Loucy (cell line): ENCODE measurements at regions not wholly inside any gene's neighbourhood (a gene's known extent, or its start where the extent isn't known, plus 50 kb on each side); places are given as distances from the start of the nearest gene placed in this dataset.

Source experiments
- H2AFZ ChIP-seq: fragments of 200-600 bp; sonication (generic); 2 replicates; pipeline ENCODE4 v1.6.0; 2016; ENCODE audit warnings: antibody characterized with exemption, mild to moderate bottlenecking, low read length, moderate library complexity
- H3F3A ChIP-seq: fragments of 200-600 bp; 2 replicates; pipeline ENCODE4 v1.6.0; 2016; ENCODE audit warnings: antibody characterized with exemption, low read depth, mild to moderate bottlenecking
- H3K27me3 ChIP-seq: fragments of 200-600 bp; sonication (generic); 2 replicates; pipeline ENCODE4 v1.6.1; 2014; ENCODE audit warnings: low read length, mild to moderate bottlenecking; ENCODE audit not compliant: insufficient read depth, poor library complexity, severe bottlenecking
- H3K36me3 ChIP-seq: fragments of 200-600 bp; sonication (generic); 2 replicates; pipeline ENCODE4 v1.6.1; 2016; ENCODE audit warnings: low read length; ENCODE audit not compliant: insufficient read depth
- H3K4me1 ChIP-seq: fragments of 200-600 bp; sonication (generic); 2 replicates; pipeline ENCODE4 v1.5.1; 2014; ENCODE audit warnings: low read length, mild to moderate bottlenecking; ENCODE audit not compliant: insufficient read depth, poor library complexity, severe bottlenecking
- H3K4me2 ChIP-seq: fragments of 200-600 bp; sonication (generic); 2 replicates; pipeline ENCODE4 v1.6.0; 2014; ENCODE audit warnings: antibody characterized with exemption, low read length, low read depth, mild to moderate bottlenecking; ENCODE audit not compliant: poor library complexity, severe bottlenecking
- H3K4me3 ChIP-seq: fragments of 200-600 bp; sonication (generic); 2 replicates; pipeline ENCODE4 v1.5.1; 2014; ENCODE audit warnings: low read length, mild to moderate bottlenecking, mixed read lengths; ENCODE audit not compliant: poor library complexity, severe bottlenecking
- H3K79me2 ChIP-seq: fragments of 200-600 bp; sonication (generic); 2 replicates; pipeline ENCODE4 v1.6.1; 2014; ENCODE audit warnings: low read length; ENCODE audit not compliant: insufficient read depth
- H3K9ac ChIP-seq: fragments of 200-600 bp; sonication (generic); 2 replicates; pipeline ENCODE4 v1.6.0; 2014; ENCODE audit warnings: mild to moderate bottlenecking, low read depth, low read length, moderate library complexity; ENCODE audit not compliant: poor library complexity, severe bottlenecking
- H3K9me2 ChIP-seq: fragments of 200-600 bp; sonication (generic); replicated peaks from 2 replicates; pipeline ENCODE4 v1.6.1; 2016; ENCODE audit warnings: low read depth, low read length, mixed read lengths
- H3K9me3 ChIP-seq: fragments of 200-600 bp; sonication (generic); 2 replicates; pipeline ENCODE4 v1.6.1; 2014; ENCODE audit warnings: mild to moderate bottlenecking, antibody characterized with exemption, low read length, low read depth; ENCODE audit not compliant: insufficient read depth
- H4K20me1 ChIP-seq: fragments of 200-600 bp; sonication (generic); 2 replicates; pipeline ENCODE4 v1.6.0; 2014; ENCODE audit warnings: antibody characterized with exemption, low read length, mild to moderate bottlenecking; ENCODE audit not compliant: insufficient read depth, poor library complexity, severe bottlenecking
- EZH2phosphoT487 ChIP-seq: fragments of 200-600 bp; IDR thresholded peaks from 2 replicates; pipeline ENCODE4 v1.6.1; 2018; ENCODE audit warnings: antibody characterized with exemption, mild to moderate bottlenecking, moderate library complexity, borderline replicate concordance
- TF ChIP-seq, protein P1 (sequence below): fragments of 200-600 bp; sonication (generic); conservative IDR thresholded peaks from 2 replicates; pipeline ENCODE4 v1.5.1; 2014; ENCODE audit warnings: mild to moderate bottlenecking, antibody characterized with exemption, low read length

DNA sequence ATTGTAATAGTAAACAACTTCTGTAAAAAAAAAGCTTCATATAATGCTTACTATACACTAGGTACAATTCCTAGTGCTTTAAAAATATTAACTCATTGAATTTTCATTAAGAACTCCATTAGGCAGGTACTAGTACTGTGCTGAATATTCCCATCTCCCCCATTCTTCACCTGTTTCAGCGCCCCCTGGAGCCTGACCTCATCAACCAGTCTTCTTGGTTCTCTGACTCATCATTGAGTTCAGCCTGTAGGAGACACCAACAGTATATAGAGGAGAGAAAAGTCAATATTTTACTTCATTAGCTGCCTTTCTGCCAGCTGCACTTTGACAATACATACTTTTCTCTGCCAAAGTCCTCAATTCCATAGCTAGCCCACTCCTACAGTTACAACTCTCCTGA, 1009.9 kb upstream of the KLHL29 start:
- no peak for TF ChIP-seq EZH2phosphoT487
- TF ChIP-seq, protein P1, sequence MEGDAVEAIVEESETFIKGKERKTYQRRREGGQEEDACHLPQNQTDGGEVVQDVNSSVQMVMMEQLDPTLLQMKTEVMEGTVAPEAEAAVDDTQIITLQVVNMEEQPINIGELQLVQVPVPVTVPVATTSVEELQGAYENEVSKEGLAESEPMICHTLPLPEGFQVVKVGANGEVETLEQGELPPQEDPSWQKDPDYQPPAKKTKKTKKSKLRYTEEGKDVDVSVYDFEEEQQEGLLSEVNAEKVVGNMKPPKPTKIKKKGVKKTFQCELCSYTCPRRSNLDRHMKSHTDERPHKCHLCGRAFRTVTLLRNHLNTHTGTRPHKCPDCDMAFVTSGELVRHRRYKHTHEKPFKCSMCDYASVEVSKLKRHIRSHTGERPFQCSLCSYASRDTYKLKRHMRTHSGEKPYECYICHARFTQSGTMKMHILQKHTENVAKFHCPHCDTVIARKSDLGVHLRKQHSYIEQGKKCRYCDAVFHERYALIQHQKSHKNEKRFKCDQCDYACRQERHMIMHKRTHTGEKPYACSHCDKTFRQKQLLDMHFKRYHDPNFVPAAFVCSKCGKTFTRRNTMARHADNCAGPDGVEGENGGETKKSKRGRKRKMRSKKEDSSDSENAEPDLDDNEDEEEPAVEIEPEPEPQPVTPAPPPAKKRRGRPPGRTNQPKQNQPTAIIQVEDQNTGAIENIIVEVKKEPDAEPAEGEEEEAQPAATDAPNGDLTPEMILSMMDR: no peak; the same call in 1 of the 2 replicates
- H3K9me3 ChIP-seq: no peaks in the 10 kb centered on the region; the same call in 1 of the 2 replicates
- no peak overlapping the region for H3K4me2 ChIP-seq
- no peak overlapping the region for H2AFZ ChIP-seq
- no peaks in the 10 kb centered on the region for H4K20me1 ChIP-seq
- H3K9ac ChIP-seq: no peak overlapping the region
- no peaks in the 10 kb centered on the region for H3K36me3 ChIP-seq
- H3K4me1 ChIP-seq: no peaks in the 10 kb centered on the region
- H3F3A ChIP-seq: no peaks in the 10 kb centered on the region
- H3K27me3 ChIP-seq: no peaks in the 10 kb centered on the region
- no peak overlapping the region for H3K4me3 ChIP-seq
- no peaks in the 10 kb centered on the region for H3K9me2 ChIP-seq
- no peaks in the 10 kb centered on the region for H3K79me2 ChIP-seq

DNA sequence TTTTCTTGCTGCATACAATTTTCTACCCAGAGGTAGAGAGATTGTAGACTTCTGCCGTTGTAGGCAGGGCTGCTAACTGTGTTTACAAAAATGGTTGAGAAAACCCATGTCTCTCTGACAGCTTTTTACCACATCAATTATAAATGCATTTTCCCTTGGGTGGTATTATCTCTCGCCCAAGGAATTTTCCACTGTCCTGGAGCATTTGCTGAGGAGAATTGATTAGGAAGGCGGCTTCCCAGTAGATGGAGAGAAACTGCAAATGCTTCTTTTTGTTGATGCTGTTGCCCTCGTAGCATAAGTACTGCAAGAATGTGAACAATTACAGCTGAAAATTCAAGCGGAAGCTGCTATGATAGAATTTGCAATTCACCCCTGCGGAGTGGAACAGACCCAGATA, 1007.7 kb upstream of the KLHL29 start:
- H3K4me1 ChIP-seq: no peaks in the 10 kb centered on the region
- no peak overlapping the region for H3K4me2 ChIP-seq
- no peaks in the 10 kb centered on the region for H3K36me3 ChIP-seq
- no peaks in the 10 kb centered on the region; the same call in 1 of the 2 replicates for H3K9me3 ChIP-seq
- no peak overlapping the region for H3K9ac ChIP-seq
- H2AFZ ChIP-seq: no peak overlapping the region
- H4K20me1 ChIP-seq: no peaks in the 10 kb centered on the region
- H3F3A ChIP-seq: no peaks in the 10 kb centered on the region
- no peak overlapping the region for H3K4me3 ChIP-seq
- TF ChIP-seq, protein P1: no peak
- TF ChIP-seq EZH2phosphoT487: no peak
- H3K79me2 ChIP-seq: no peaks in the 10 kb centered on the region
- no peaks in the 10 kb centered on the region for H3K27me3 ChIP-seq
- no peaks in the 10 kb centered on the region for H3K9me2 ChIP-seq

DNA sequence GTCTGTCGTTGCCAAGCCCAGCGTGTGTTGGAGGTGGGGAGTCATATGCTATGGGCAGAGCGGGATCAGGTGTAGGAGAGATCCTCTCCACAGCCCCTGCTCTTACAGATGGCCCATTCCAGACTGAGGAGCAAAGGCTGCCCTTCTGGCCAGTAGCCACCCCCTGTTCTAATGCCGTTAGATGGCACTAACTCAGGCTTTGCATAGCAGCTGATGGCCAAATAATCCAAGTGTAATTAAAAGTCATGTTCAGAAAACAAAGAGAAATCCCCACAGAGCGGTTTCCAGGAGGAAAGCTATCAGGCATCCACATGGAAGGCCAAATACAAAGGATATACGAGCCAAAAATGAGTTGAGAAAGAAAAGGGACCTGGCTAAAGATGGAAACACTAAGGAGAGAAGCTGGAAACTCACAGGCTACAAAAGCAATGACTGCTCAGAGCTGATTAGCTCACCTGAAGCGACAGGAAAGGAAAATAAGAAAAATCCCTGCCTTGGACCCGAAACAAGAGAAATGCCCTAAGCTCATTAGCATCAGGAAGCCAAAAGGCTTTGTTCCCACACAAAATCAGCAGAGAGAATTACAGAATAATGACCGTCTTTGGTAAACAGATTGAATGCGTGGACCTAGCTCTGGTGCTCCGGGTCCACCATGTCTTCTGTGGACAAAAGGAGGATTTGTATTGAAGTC, 1002.4 kb upstream of the KLHL29 start:
- no peak overlapping the region for H3K4me3 ChIP-seq
- no peaks in the 10 kb centered on the region for H3K27me3 ChIP-seq
- no peak overlapping the region for H3K4me2 ChIP-seq
- H3K9ac ChIP-seq: no peak overlapping the region
- H3K4me1 ChIP-seq: no peaks in the 10 kb centered on the region
- no peaks in the 10 kb centered on the region for H4K20me1 ChIP-seq
- no peak overlapping the region for H2AFZ ChIP-seq
- no peaks in the 10 kb centered on the region; the same call in 1 of the 2 replicates for H3K9me3 ChIP-seq
- H3K79me2 ChIP-seq: no peaks in the 10 kb centered on the region
- H3K36me3 ChIP-seq: no peaks in the 10 kb centered on the region
- TF ChIP-seq, protein P1: no peak
- TF ChIP-seq EZH2phosphoT487: no peak
- no peaks in the 10 kb centered on the region for H3F3A ChIP-seq
- no peaks in the 10 kb centered on the region for H3K9me2 ChIP-seq
